IMR-90 (cell line): ENCODE measurements at regions not wholly inside any gene's neighbourhood (a gene's known extent, or its start where the extent isn't known, plus 50 kb on each side); places are given as distances from the start of the nearest gene placed in this dataset.

Source experiments
- ATAC-seq: fragments of 200-7000 bp; cut with Tn5 transposase; 2 replicates; pipeline ENCODE4 v1.9.1; 2020; ENCODE audit warnings: low read depth, mild to moderate bottlenecking, moderate library complexity
- BruUV-seq: library from RNA; stranded (reverse); fragments of 400-500 nt; replicated peaks from 2 replicates; lab custom pipeline; 2021; lab: Mats Ljungman, UMichigan
- CTCF ChIA-PET: fragments of 300-600 bp; formaldehyde crosslinking; extraction: SDS; loops from one replicate; lab custom pipeline; 2021; ENCODE audit warnings: antibody characterized with exemption; lab: Yijun Ruan, JAX
- POLR2A ChIA-PET: fragments of 300-600 bp; sonication (Branson Sonifier 250); formaldehyde crosslinking; loops from one replicate; lab custom pipeline; 2022; ENCODE audit warnings: antibody characterized with exemption; ENCODE audit not compliant: unreplicated experiment; lab: Charles Lee
- DNase-seq: peaks from one replicate; pipeline ENCODE4 v3.0.0; 2013
- H2AFZ ChIP-seq: replicated peaks from 2 replicates; pipeline ENCODE3; 2013; ENCODE audit warnings: low read length, mild to moderate bottlenecking; ENCODE audit not compliant: poor library complexity
- H2AK5ac ChIP-seq: 2 replicates; pipeline ENCODE4 v1.6.1; 2013; ENCODE audit warnings: low read depth, low read length, inconsistent platforms
- H2AK9ac ChIP-seq: replicated peaks from 2 replicates; pipeline ENCODE3; 2013; ENCODE audit warnings: mild to moderate bottlenecking, low read depth, low read length, moderate library complexity; ENCODE audit not compliant: poor library complexity
- H2BK120ac ChIP-seq: 2 replicates; pipeline ENCODE4 v1.6.1; 2013; ENCODE audit warnings: low read depth, low read length, inconsistent platforms
- H2BK15ac ChIP-seq: 3 replicates; pipeline ENCODE4 v1.6.1; 2013; ENCODE audit warnings: low read depth, low read length, inconsistent platforms
- H2BK20ac ChIP-seq: 2 replicates; pipeline ENCODE4 v1.6.1; 2013; ENCODE audit warnings: low read depth, mild to moderate bottlenecking, inconsistent platforms, low read length, moderate library complexity
- H2BK5ac ChIP-seq: 2 replicates; pipeline ENCODE4 v1.6.1; 2013; ENCODE audit warnings: mild to moderate bottlenecking, low read depth, low read length, inconsistent platforms; ENCODE audit not compliant: poor library complexity, severe bottlenecking
- H3K14ac ChIP-seq: replicated peaks from 2 replicates; pipeline ENCODE4 v1.6.1; 2013; ENCODE audit warnings: low read depth, low read length, inconsistent platforms
- H3K18ac ChIP-seq: 2 replicates; pipeline ENCODE4 v1.6.1; 2013; ENCODE audit warnings: low read depth, low read length, control low read depth
- H3K23ac ChIP-seq: 2 replicates; pipeline ENCODE4 v1.6.1; 2013; ENCODE audit warnings: low read depth, low read length, inconsistent platforms
- H3K27ac ChIP-seq: 2 replicates; pipeline ENCODE4 v1.5.1; 2013; ENCODE audit warnings: mild to moderate bottlenecking, control low read depth, low read length; ENCODE audit not compliant: insufficient read depth
- H3K27me3 ChIP-seq: 2 replicates; pipeline ENCODE4 v1.6.1; 2013; ENCODE audit warnings: low read length; ENCODE audit not compliant: control insufficient read depth, insufficient read depth
- H3K36me3 ChIP-seq: 2 replicates; pipeline ENCODE4 v1.6.1; 2013; ENCODE audit warnings: low read length, mixed read lengths; ENCODE audit not compliant: control insufficient read depth, insufficient read depth
- H3K4ac ChIP-seq: 2 replicates; pipeline ENCODE4 v1.6.1; 2013; ENCODE audit warnings: low read depth, low read length, inconsistent platforms
- H3K4me1 ChIP-seq: 2 replicates; pipeline ENCODE4 v1.6.1; 2013; ENCODE audit warnings: low read length, mixed read lengths; ENCODE audit not compliant: control insufficient read depth, insufficient read depth
- H3K4me2 ChIP-seq: 2 replicates; pipeline ENCODE4 v1.6.1; 2013; ENCODE audit warnings: low read depth, mild to moderate bottlenecking, control low read depth, low read length, moderate library complexity
- H3K4me3 ChIP-seq: 2 replicates; pipeline ENCODE4 v1.5.1; 2013; ENCODE audit warnings: low read depth, mild to moderate bottlenecking, control low read depth, low read length, moderate library complexity; ENCODE audit not compliant: insufficient read depth
- H3K56ac ChIP-seq: 2 replicates; pipeline ENCODE4 v1.6.1; 2013; ENCODE audit warnings: low read length, inconsistent platforms; ENCODE audit not compliant: insufficient read depth; ENCODE audit errors: extremely low read depth
- H3K79me1 ChIP-seq, 2 experiments: 2 replicates each; pipeline ENCODE4 v1.6.1; 2013; ENCODE audit warnings: low read length in 2 of 2, inconsistent platforms in 1 of 2, low read depth in 1 of 2
- H3K9ac ChIP-seq: 2 replicates; pipeline ENCODE4 v1.6.1; 2013; ENCODE audit warnings: low read depth, low read length, control low read depth
- H3K9me1 ChIP-seq: 2 replicates; pipeline ENCODE4 v1.6.1; 2013; ENCODE audit warnings: low read length, inconsistent platforms; ENCODE audit not compliant: insufficient read depth
- H3K9me3 ChIP-seq: 2 replicates; pipeline ENCODE4 v1.6.1; 2013; ENCODE audit warnings: low read length; ENCODE audit not compliant: control insufficient read depth, insufficient read depth
- H4K20me1 ChIP-seq: 2 replicates; pipeline ENCODE4 v1.6.1; 2013; ENCODE audit warnings: low read length, inconsistent platforms; ENCODE audit not compliant: insufficient read depth
- H4K5ac ChIP-seq: 2 replicates; pipeline ENCODE4 v1.6.1; 2013; ENCODE audit warnings: mild to moderate bottlenecking, low read depth, low read length, control low read depth
- H4K8ac ChIP-seq, 2 experiments: 2 replicates each; pipeline ENCODE4 v1.6.1; 2013; ENCODE audit warnings: low read depth in 2 of 2, low read length in 2 of 2, control low read depth in 1 of 2, inconsistent platforms in 1 of 2
- H4K91ac ChIP-seq: 2 replicates; pipeline ENCODE4 v1.6.1; 2013; ENCODE audit warnings: low read depth, low read length, inconsistent platforms; ENCODE audit not compliant: insufficient read depth
- BHLHE40 ChIP-seq: fragments of 150-350 bp; IDR thresholded peaks from 2 replicates; pipeline ENCODE4 v1.6.1; 2016; ENCODE audit warnings: mild to moderate bottlenecking, low read depth, low read length
- CEBPB ChIP-seq: IDR thresholded peaks from 2 replicates; pipeline ENCODE4 v1.6.1; 2012; ENCODE audit warnings: low read depth, low read length, improper control_type of control experiment
- CHD1 ChIP-seq: IDR thresholded peaks from 2 replicates; pipeline ENCODE4 v1.6.1; 2012; ENCODE audit warnings: low read depth, low read length, improper control_type of control experiment
- CTCF ChIP-seq: conservative IDR thresholded peaks from 2 replicates; pipeline ENCODE4 v1.5.1; 2012; ENCODE audit warnings: mild to moderate bottlenecking, low read depth, low read length, improper control_type of control experiment
- ELK1 ChIP-seq: fragments of 150-350 bp; IDR thresholded peaks from 2 replicates; pipeline ENCODE4 v1.6.1; 2016; ENCODE audit warnings: low read depth, mild to moderate bottlenecking, low read length, moderate library complexity, borderline replicate concordance
- FOS ChIP-seq: fragments of 150-350 bp; IDR thresholded peaks from 2 replicates; pipeline ENCODE4 v1.6.1; 2016; ENCODE audit warnings: low read depth, low read length
- MAFK ChIP-seq: IDR thresholded peaks from 2 replicates; pipeline ENCODE4 v1.6.1; 2012; ENCODE audit warnings: low read depth, low read length, improper control_type of control experiment
- MAZ ChIP-seq: IDR thresholded peaks from 2 replicates; pipeline ENCODE4 v1.6.1; 2012; ENCODE audit warnings: low read depth, mild to moderate bottlenecking, low read length, improper control_type of control experiment, moderate library complexity, borderline replicate concordance
- MXI1 ChIP-seq: IDR thresholded peaks from 2 replicates; pipeline ENCODE4 v1.6.1; 2012; ENCODE audit warnings: low read depth, mild to moderate bottlenecking, low read length, moderate library complexity, borderline replicate concordance
- NFE2L2 ChIP-seq: fragments of 150-350 bp; IDR thresholded peaks from 2 replicates; pipeline ENCODE4 v1.6.1; 2016; ENCODE audit warnings: low read depth, mild to moderate bottlenecking, low read length
- POLR2A ChIP-seq: IDR thresholded peaks from 2 replicates; pipeline ENCODE4 v1.6.1; 2012; ENCODE audit warnings: mild to moderate bottlenecking, low read depth, low read length
- RAD21 ChIP-seq: IDR thresholded peaks from 2 replicates; pipeline ENCODE4 v1.6.1; 2012; ENCODE audit warnings: low read length, improper control_type of control experiment
- RCOR1 ChIP-seq: IDR thresholded peaks from 2 replicates; pipeline ENCODE4 v1.6.1; 2012; ENCODE audit warnings: mild to moderate bottlenecking, low read length, improper control_type of control experiment; ENCODE audit not compliant: insufficient replicate concordance
- RFX5 ChIP-seq: IDR thresholded peaks from 2 replicates; pipeline ENCODE4 v1.8.0; 2012; ENCODE audit warnings: low read depth, mild to moderate bottlenecking, low read length, moderate library complexity
- SMC3 ChIP-seq: fragments of 150-350 bp; IDR thresholded peaks from 2 replicates; pipeline ENCODE4 v1.6.1; 2016; ENCODE audit warnings: low read depth, mild to moderate bottlenecking, antibody characterized with exemption, low read length, moderate library complexity
- USF2 ChIP-seq: fragments of 150-350 bp; IDR thresholded peaks from 2 replicates; pipeline ENCODE4 v1.6.1; 2017; ENCODE audit warnings: mild to moderate bottlenecking, antibody characterized with exemption, low read length, low read depth
- whole genome bisulfite sequencing, 2 experiments: methylation state at CpG; one replicate each; pipeline versions ENCODE4 v1.1.5 to v1.1.7; 2013; ENCODE audit warnings: missing lambda C conversion rate in 2 of 2; ENCODE audit not compliant: insufficient read length in 1 of 2; ENCODE audit errors: extremely low coverage in 2 of 2; 5-methylcytosine and 5-hydroxymethylcytosine counted together
- dilution Hi-C: fragments of 300-500 bp; cut with HindIII; formaldehyde crosslinking; loops from one replicate; pipeline ENCODE4 v1.14.3; 2018; ENCODE audit warnings: low sequenced_read_pairs; ENCODE audit not compliant: unreplicated experiment
- in situ Hi-C: fragments of 300-500 bp; cut with MboI; formaldehyde crosslinking; loops from 3 replicates; pipeline ENCODE4 v1.14.3; 2019; ENCODE audit warnings: low sequenced_read_pairs, inconsistent platforms, mixed read lengths
- intact Hi-C: fragments of 100-400 bp; cut with micrococcal nuclease; formaldehyde crosslinking; loops from 2 replicates; pipeline ENCODE4 v1.10.0; 2022

GRCh38 chr18:40921845-40922629 lies 1033.0 kb upstream of the PIK3C3 start:
- no peak overlapping the region for H3K27ac ChIP-seq
- ATAC-seq, result no peak
- no peaks in the 10 kb centered on the region for H3K36me3 ChIP-seq
- no peak overlapping the region for H4K5ac ChIP-seq
- ChIA-PET POLR2A (no interaction called here), CTCF (no interaction called here)
- H3K14ac ChIP-seq, result no peak overlapping the region
- no peak for TF ChIP-seq CHD1
- no peak for TF ChIP-seq NFE2L2
- TF ChIP-seq RFX5, result no peak
- TF ChIP-seq FOS, result no peak
- no peak for TF ChIP-seq CEBPB
- no peak for TF ChIP-seq POLR2A
- no peak for TF ChIP-seq ELK1
- no peak for TF ChIP-seq CTCF
- no peak for TF ChIP-seq RAD21
- no peak for TF ChIP-seq MAZ
- no peak for TF ChIP-seq SMC3
- TF ChIP-seq RCOR1, result no peak
- TF ChIP-seq MAFK, result no peak
- no peak for TF ChIP-seq USF2
- TF ChIP-seq MXI1, result no peak
- TF ChIP-seq BHLHE40, result no peak
- H3K23ac ChIP-seq, result no peak overlapping the region
- no peak overlapping the region for H3K56ac ChIP-seq
- no TSS peak for BruUV-seq
- no peak overlapping the region; the same call in 1 of the 2 replicates for H3K4ac ChIP-seq
- no peak overlapping the region for H2AK5ac ChIP-seq
- peak overlapping the region; percentile 21; the same call in 1 of the 2 replicates for H2BK20ac ChIP-seq
- no peak overlapping the region for H3K4me2 ChIP-seq
- H3K9ac ChIP-seq, result no peak overlapping the region
- no peaks in the 10 kb centered on the region for H3K9me1 ChIP-seq
- WGBS, 2 experiments, result no CpG with 5 or more reads among the region's 4 CpGs
- intact Hi-C loops, result no loop called here
- H3K9me3 ChIP-seq, result no peaks in the 10 kb centered on the region
- H2BK5ac ChIP-seq, result peak overlapping the region; percentile 26
- H2BK15ac ChIP-seq, result no peak overlapping the region
- H4K20me1 ChIP-seq, result no peaks in the 10 kb centered on the region
- no peak overlapping the region for H4K8ac ChIP-seq
- H3K4me3 ChIP-seq, result no peak overlapping the region
- H3K27me3 ChIP-seq, result no peaks in the 10 kb centered on the region
- H2AFZ ChIP-seq, result no peak overlapping the region
- H2BK120ac ChIP-seq, result peak overlapping the region; percentile 7; the same call in 1 of the 2 replicates
- H3K18ac ChIP-seq, result no peak overlapping the region
- no peaks in the 10 kb centered on the region for H3K79me1 ChIP-seq
- no peaks in the 10 kb centered on the region for H3K4me1 ChIP-seq
- no peak overlapping the region; the same call in 1 of the 2 replicates for H4K91ac ChIP-seq
- no peak overlapping the region for H2AK9ac ChIP-seq
- in situ Hi-C loops, result no loop called here
- DNase-seq, result no peak
- dilution Hi-C loops, result no loop called here
